A549 (cell line): ENCODE measurements at regions not wholly inside any gene's neighbourhood (a gene's known extent, or its start where the extent isn't known, plus 50 kb on each side); places are given as distances from the start of the nearest gene placed in this dataset.
"Not testable (repeated sequence)": the region's sequence is repeated elsewhere in the genome, so short reads cannot be mapped to it uniquely, and the experiment has no call there.

Experiments
- ATAC-seq, 2 experiments: fragments of 200-7000 bp in 1 of 2; fragments of >200 bp in 1 of 2; cut with Nextera tagmentation in 1 of 2; cut with Tn5 transposase in 1 of 2; 3 replicates each; pipeline versions ENCODE4 v1.8.0 to v1.9.1; 2018 to 2020; ENCODE audit warnings: mild to moderate bottlenecking in 1 of 2, moderate library complexity in 1 of 2
- CTCF ChIA-PET: fragments of 300-600 bp; sonication (Branson Sonifier 250); formaldehyde crosslinking; extraction: SDS; loops from one replicate; lab custom pipeline; 2021; ENCODE audit warnings: antibody characterized with exemption, inconsistent platforms; lab: Yijun Ruan, JAX
- POLR2A ChIA-PET: fragments of 350-600 bp; formaldehyde crosslinking; extraction: SDS; loops from one replicate; lab custom pipeline; 2021; ENCODE audit warnings: antibody characterized with exemption, inconsistent platforms; lab: Yijun Ruan, JAX
- DNase-seq, 2 experiments: peaks; one replicate each; pipeline versions ENCODE4 v3.0.0 to v3.0.0-alpha.2; 2011 to 2016; ENCODE audit warnings: low read depth in 1 of 2, low spot score in 1 of 2
- FAIRE-seq: peaks from 2 replicates; lab custom pipeline; 2011; peaks lifted over from hg19 to GRCh38; lab: Jason Lieb, UNC
- H3K27ac ChIP-seq, 2 experiments: fragments of >200 bp; sonication (Bioruptor Twin); formaldehyde crosslinking; 3 replicates each; pipeline ENCODE4 v1.5.1; 2016 to 2017
- H3K4me1 ChIP-seq: fragments of >200 bp; sonication (Bioruptor Twin); formaldehyde crosslinking; 3 replicates; pipeline ENCODE4 v1.6.1; 2016
- H3K4me2 ChIP-seq: fragments of >200 bp; sonication (Bioruptor Twin); formaldehyde crosslinking; 3 replicates; pipeline ENCODE4 v1.6.1; 2016
- H3K4me3 ChIP-seq: fragments of >200 bp; sonication (Bioruptor Twin); formaldehyde crosslinking; 3 replicates; pipeline ENCODE4 v1.5.1; 2016
- H3K9me3 ChIP-seq: fragments of >200 bp; sonication (Bioruptor Twin); formaldehyde crosslinking; 3 replicates; pipeline ENCODE4 v1.6.1; 2016
- CBX2 ChIP-seq: fragments of 200-600 bp; sonication (generic); IDR thresholded peaks from 2 replicates; pipeline ENCODE4 v1.6.1; 2016; ENCODE audit warnings: low read depth, mild to moderate bottlenecking, borderline replicate concordance
- CBX8 ChIP-seq: fragments of 200-600 bp; sonication (generic); IDR thresholded peaks from 2 replicates; pipeline ENCODE4 v1.6.1; 2016
- CHD4 ChIP-seq: fragments of 200-600 bp; sonication (generic); IDR thresholded peaks from 2 replicates; pipeline ENCODE4 v1.6.1; 2016; ENCODE audit warnings: antibody characterized with exemption, mild to moderate bottlenecking, borderline replicate concordance
- EHF ChIP-seq: fragments of 250-450 bp; sonication (Bioruptor Pico); IDR thresholded peaks from 2 replicates; pipeline ENCODE4 v1.5.0; 2020; ENCODE audit warnings: mild to moderate bottlenecking
- EHMT2 ChIP-seq: fragments of 200-600 bp; sonication (generic); IDR thresholded peaks from 2 replicates; pipeline ENCODE4 v1.6.1; 2016; ENCODE audit warnings: antibody characterized with exemption, low read depth, mild to moderate bottlenecking, moderate library complexity
- ESRRA ChIP-seq: fragments of 150-350 bp; IDR thresholded peaks from 2 replicates; pipeline ENCODE4 v1.6.1; 2014; ENCODE audit warnings: mild to moderate bottlenecking, low read length, borderline replicate concordance
- FOSB ChIP-seq: fragments of 250-450 bp; sonication (Bioruptor Pico); IDR thresholded peaks from 2 replicates; pipeline ENCODE4 v1.5.0; 2020; ENCODE audit warnings: mild to moderate bottlenecking, moderate library complexity
- FOSL2 ChIP-seq, 2 experiments: fragments of 450-650 bp in 1 of 2; fragments of >200 bp in 1 of 2; sonication (Bioruptor Twin) in 1 of 2; formaldehyde crosslinking; IDR thresholded peaks; 2 replicates each; pipeline versions ENCODE4 v1.5.0 to v1.6.1; 2016 to 2020; ENCODE audit warnings: mild to moderate bottlenecking in 1 of 2, moderate library complexity in 1 of 2
- HDAC2 ChIP-seq: fragments of 200-600 bp; sonication (generic); IDR thresholded peaks from 2 replicates; pipeline ENCODE4 v1.6.1; 2016
- HOXA7 ChIP-seq: fragments of 250-450 bp; sonication (Bioruptor Pico); IDR thresholded peaks from 2 replicates; pipeline ENCODE4 v1.5.0; 2020; ENCODE audit warnings: mild to moderate bottlenecking, moderate library complexity
- HOXB13 ChIP-seq: fragments of 250-450 bp; sonication (Bioruptor Pico); IDR thresholded peaks from 2 replicates; pipeline ENCODE4 v1.5.0; 2020; ENCODE audit warnings: low read depth, mild to moderate bottlenecking, moderate library complexity
- JUN ChIP-seq, 2 experiments: fragments of >200 bp; sonication (Bioruptor Twin); formaldehyde crosslinking; IDR thresholded peaks; 2 replicates in 1 of 2; 3 replicates in 1 of 2; pipeline ENCODE4 v1.6.1; 2016 to 2017
- NFE2L2 ChIP-seq: fragments of 150-350 bp; conservative IDR thresholded peaks from 2 replicates; pipeline ENCODE4 v1.6.1; 2014; ENCODE audit warnings: low read length
- NR3C1 ChIP-seq: fragments of >200 bp; sonication (Bioruptor Twin); formaldehyde crosslinking; IDR thresholded peaks from 3 replicates; pipeline ENCODE4 v1.6.1; 2017
- PHF8 ChIP-seq: fragments of 200-600 bp; sonication (generic); IDR thresholded peaks from 2 replicates; pipeline ENCODE4 v1.6.1; 2016; ENCODE audit warnings: low read depth, mild to moderate bottlenecking, antibody characterized with exemption, moderate library complexity, borderline replicate concordance
- RCOR1 ChIP-seq: fragments of 150-350 bp; IDR thresholded peaks from 2 replicates; pipeline ENCODE4 v1.6.1; 2014; ENCODE audit warnings: antibody characterized with exemption, low read length, low read depth
- SREBF2 ChIP-seq: fragments of 450-650 bp; IDR thresholded peaks from 2 replicates; pipeline ENCODE4 v1.6.1; 2014; ENCODE audit warnings: mild to moderate bottlenecking, moderate library complexity
- TP53 ChIP-seq: fragments of 250-450 bp; sonication (Bioruptor Pico); IDR thresholded peaks from 2 replicates; pipeline ENCODE4 v1.5.0; 2021; ENCODE audit warnings: mild to moderate bottlenecking, moderate library complexity
- ZC3H11A ChIP-seq: fragments of 450-650 bp; IDR thresholded peaks from 2 replicates; pipeline ENCODE4 v1.6.1; 2014; ENCODE audit warnings: antibody characterized with exemption, mild to moderate bottlenecking
- ZFP36 ChIP-seq: fragments of 450-650 bp; IDR thresholded peaks from 2 replicates; pipeline ENCODE4 v1.6.1; 2014; ENCODE audit warnings: borderline replicate concordance; ENCODE audit not compliant: partially characterized antibody
- ZSCAN20 ChIP-seq: fragments of 250-450 bp; sonication (Bioruptor Pico); IDR thresholded peaks from 2 replicates; pipeline ENCODE4 v1.8.0; 2022; ENCODE audit warnings: mild to moderate bottlenecking, moderate library complexity
- WGBS: methylation state at CpG from one replicate; pipeline ENCODE4 v1.1.6; 2017; ENCODE audit errors: missing lambda C conversion rate; 5-methylcytosine and 5-hydroxymethylcytosine counted together
- TF ChIP-seq, protein P1 (sequence below): IDR thresholded peaks from 2 replicates; pipeline ENCODE4 v1.6.1; 2012; ENCODE audit warnings: low read depth, borderline replicate concordance
- TF ChIP-seq, protein P2 (sequence below): fragments of >200 bp; sonication (Bioruptor Twin); formaldehyde crosslinking; IDR thresholded peaks from 3 replicates; pipeline ENCODE4 v1.6.1; 2016
- TF ChIP-seq, protein P3 (sequence below): fragments of 250-450 bp; sonication (Bioruptor Pico); IDR thresholded peaks from 2 replicates; pipeline ENCODE4 v1.5.0; 2020; ENCODE audit warnings: low read depth, mild to moderate bottlenecking, moderate library complexity
- TF ChIP-seq, protein P4 (sequence below): fragments of 150-350 bp; IDR thresholded peaks from 2 replicates; pipeline ENCODE4 v1.6.1; 2014; ENCODE audit warnings: low read depth, mild to moderate bottlenecking, low read length
- TF ChIP-seq, protein P5 (sequence below): fragments of >200 bp; sonication (Bioruptor Twin); formaldehyde crosslinking; IDR thresholded peaks from 2 replicates; pipeline ENCODE4 v1.6.1; 2016

DNA sequence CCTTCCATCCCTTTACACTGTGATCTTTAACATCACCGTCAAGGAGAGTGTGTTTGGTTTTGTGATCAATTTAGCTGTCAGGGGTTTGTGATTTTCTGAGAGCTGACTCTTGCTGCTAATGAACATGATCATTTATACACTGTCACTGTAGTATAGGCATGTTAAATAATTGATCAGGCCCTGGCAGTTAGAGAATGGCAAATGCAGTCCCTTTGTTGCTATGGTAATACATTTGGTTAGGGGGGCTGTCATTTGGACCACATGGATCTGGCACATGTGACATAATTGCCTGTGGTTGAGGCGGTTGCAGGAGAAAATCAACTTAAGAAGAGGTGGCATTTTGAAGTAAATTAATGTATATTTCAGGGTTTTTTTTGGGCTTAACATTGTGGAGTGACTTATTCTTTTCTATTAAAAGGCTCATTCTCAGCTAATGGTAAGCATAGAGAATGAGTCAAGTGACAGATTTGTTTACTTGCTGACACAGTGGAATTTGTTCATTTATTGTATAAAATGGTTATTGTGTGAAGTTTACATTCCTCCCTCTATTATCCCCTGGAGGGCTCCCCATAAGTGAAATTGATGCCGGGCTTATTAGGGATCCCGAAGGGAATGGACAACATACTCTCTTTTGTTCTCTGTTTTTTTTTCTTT is 114.0 kb downstream of the FHIP1A start (continued):
- TF ChIP-seq SREBF2 = no peak
- TF ChIP-seq NFE2L2 = no peak
- TF ChIP-seq PHF8 = no peak
- no peak for TF ChIP-seq HOXA7
- no peak for TF ChIP-seq HDAC2

DNA sequence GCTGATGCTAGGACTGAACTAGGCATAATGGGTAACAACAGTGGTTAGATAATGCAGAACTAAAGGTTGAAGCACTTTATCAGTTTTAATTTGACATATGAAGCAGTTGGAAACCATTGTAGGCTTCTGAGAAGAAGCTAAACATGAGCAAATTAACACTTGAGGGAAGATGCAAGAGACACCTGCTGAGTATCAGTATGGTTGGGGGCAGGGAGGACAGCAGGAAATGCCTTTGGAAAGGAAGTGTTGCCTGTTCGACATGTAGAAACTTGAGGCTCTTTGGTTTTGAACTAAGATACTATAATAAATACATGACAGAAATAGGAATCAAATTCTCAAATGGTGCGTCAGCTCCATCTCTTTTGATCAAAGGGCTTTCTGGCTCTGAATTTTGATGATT is 115.6 kb downstream of the FHIP1A start:
- FAIRE-seq (no peak), DNase-seq (no peak), ATAC-seq (no peak)
- 90% methylated on average over 2 of the region's 2 CpGs for WGBS
- ChIA-PET CTCF (interaction anchor here (0.8 kb wide), 1 partner anchor 88 kb away, joined by 3 read pairs; no protein-coding TSS in a partner anchor), POLR2A (no interaction called here)
- H3K4me1 ChIP-seq = no peaks in the 10 kb centered on the region
- TF ChIP-seq FOSL2 (IDR thresholded peaks at IDR 0.05) = no peak
- no peak for TF ChIP-seq FOSL2 (CRISPR knock-in tag; IDR thresholded peaks at IDR 0.05)
- no peak for TF ChIP-seq PHF8
- TF ChIP-seq CHD4 = no peak
- TF ChIP-seq ZFP36 = no peak
- TF ChIP-seq HOXA7 = no peak
- TF ChIP-seq, protein P1, sequence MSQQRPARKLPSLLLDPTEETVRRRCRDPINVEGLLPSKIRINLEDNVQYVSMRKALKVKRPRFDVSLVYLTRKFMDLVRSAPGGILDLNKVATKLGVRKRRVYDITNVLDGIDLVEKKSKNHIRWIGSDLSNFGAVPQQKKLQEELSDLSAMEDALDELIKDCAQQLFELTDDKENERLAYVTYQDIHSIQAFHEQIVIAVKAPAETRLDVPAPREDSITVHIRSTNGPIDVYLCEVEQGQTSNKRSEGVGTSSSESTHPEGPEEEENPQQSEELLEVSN = no peak
- TF ChIP-seq RCOR1 = no peak
- no peak for TF ChIP-seq EHMT2
- no peak for TF ChIP-seq CBX2
- TF ChIP-seq NR3C1 = no peak
- TF ChIP-seq, protein P2, sequence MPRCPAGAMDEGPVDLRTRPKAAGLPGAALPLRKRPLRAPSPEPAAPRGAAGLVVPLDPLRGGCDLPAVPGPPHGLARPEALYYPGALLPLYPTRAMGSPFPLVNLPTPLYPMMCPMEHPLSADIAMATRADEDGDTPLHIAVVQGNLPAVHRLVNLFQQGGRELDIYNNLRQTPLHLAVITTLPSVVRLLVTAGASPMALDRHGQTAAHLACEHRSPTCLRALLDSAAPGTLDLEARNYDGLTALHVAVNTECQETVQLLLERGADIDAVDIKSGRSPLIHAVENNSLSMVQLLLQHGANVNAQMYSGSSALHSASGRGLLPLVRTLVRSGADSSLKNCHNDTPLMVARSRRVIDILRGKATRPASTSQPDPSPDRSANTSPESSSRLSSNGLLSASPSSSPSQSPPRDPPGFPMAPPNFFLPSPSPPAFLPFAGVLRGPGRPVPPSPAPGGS = no peak
- no peak for TF ChIP-seq ESRRA
- H3K27ac ChIP-seq = no peak overlapping the region
- H3K4me2 ChIP-seq = no peak overlapping the region
- H3K4me3 ChIP-seq = no peak overlapping the region
- H3K9me3 ChIP-seq = no peaks in the 10 kb centered on the region

DNA sequence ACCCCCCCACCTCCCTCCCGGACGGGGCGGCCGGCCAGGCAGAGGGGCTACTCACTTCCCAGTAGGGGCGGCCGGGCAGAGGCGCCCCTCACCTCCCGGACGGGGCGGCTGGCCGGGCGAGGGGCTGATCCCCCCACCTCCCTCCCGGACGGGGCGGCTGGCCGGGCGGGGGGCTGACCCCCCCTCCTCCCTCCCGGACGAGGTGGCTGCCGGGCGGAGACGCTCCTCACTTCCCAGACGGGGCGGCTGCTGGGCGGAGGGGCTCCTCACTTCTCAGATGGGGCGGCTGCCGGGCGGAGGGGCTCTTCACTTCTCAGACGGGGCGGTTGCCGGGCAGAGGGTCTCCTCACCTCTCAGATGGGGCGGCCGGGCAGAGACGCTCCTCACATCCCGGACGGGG is 117.5 kb downstream of the FHIP1A start:
- H3K4me2 ChIP-seq, POLR2A ChIA-PET, H3K27ac ChIP-seq, FAIRE-seq, H3K4me1 ChIP-seq, CTCF ChIA-PET, ATAC-seq, DNase-seq, H3K4me3 ChIP-seq, H3K9me3 ChIP-seq: not testable (repeated sequence)
- 100% methylated on average over 2 of the region's 36 CpGs for WGBS

DNA sequence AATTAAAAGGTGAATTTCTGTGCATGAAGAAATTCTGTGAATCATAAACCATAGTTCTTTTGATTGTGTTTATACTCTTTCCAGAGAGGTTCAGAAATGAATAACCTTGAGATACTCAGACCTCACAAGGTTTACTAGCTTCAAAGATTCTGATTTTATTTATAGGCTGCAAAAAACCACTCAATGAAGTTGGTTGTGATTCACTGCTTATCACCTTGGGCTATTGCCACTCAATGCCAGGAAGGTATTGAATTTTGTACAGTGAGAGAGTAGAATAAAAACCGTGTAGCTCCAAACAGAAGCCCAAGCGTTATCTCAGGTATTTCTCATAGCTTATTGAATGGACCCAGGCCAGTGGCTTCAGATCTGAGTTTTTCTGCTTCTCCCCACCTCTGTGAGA is 118.7 kb downstream of the FHIP1A start:
- ChIA-PET POLR2A (no interaction called here), CTCF (no interaction called here)
- Histone ChIP-seq H3K9me3 (no peaks in the 10 kb centered on the region), H3K4me1 (no peaks in the 10 kb centered on the region), H3K4me3 (no peak overlapping the region), H3K4me2 (no peak overlapping the region), H3K27ac (no peak overlapping the region)
- ATAC-seq (no peak), DNase-seq (no peak), FAIRE-seq (no peak)
- WGBS = 31% methylated on average over 2 of the region's 2 CpGs
- TF ChIP-seq TP53 (CRISPR knock-in tag) (no peak), CBX8 (no peak), ESRRA (no peak), FOSB (CRISPR knock-in tag) (no peak), EHF (CRISPR knock-in tag) (no peak), HOXB13 (no peak), ZFP36 (no peak), HOXA7 (no peak), ZC3H11A (no peak), JUN (IDR thresholded peaks at IDR 0.05) (no peak), FOSL2 (IDR thresholded peaks at IDR 0.05) (no peak), FOSL2 (CRISPR knock-in tag; IDR thresholded peaks at IDR 0.05) (no peak), ZSCAN20 (CRISPR knock-in tag) (no peak)
- TF ChIP-seq, protein P2 = no peak
- TF ChIP-seq, protein P3, sequence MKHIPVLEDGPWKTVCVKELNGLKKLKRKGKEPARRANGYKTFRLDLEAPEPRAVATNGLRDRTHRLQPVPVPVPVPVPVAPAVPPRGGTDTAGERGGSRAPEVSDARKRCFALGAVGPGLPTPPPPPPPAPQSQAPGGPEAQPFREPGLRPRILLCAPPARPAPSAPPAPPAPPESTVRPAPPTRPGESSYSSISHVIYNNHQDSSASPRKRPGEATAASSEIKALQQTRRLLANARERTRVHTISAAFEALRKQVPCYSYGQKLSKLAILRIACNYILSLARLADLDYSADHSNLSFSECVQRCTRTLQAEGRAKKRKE (CRISPR knock-in tag) = no peak
- TF ChIP-seq, protein P4, sequence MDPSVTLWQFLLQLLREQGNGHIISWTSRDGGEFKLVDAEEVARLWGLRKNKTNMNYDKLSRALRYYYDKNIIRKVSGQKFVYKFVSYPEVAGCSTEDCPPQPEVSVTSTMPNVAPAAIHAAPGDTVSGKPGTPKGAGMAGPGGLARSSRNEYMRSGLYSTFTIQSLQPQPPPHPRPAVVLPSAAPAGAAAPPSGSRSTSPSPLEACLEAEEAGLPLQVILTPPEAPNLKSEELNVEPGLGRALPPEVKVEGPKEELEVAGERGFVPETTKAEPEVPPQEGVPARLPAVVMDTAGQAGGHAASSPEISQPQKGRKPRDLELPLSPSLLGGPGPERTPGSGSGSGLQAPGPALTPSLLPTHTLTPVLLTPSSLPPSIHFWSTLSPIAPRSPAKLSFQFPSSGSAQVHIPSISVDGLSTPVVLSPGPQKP = no peak
- TF ChIP-seq, protein P5, sequence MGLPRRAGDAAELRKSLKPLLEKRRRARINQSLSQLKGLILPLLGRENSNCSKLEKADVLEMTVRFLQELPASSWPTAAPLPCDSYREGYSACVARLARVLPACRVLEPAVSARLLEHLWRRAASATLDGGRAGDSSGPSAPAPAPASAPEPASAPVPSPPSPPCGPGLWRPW = no peak
